ENCODE measurements at regions not wholly inside any gene's neighbourhood (a gene's known extent, or its start where the extent isn't known, plus 50 kb on each side); places are given as distances from the start of the nearest gene placed in this dataset.
A peak's percentile ranks its signal among the peaks of the same experiment; 100 is the strongest.

GRCh38 chr9:119974026-119974425 lies 604.8 kb upstream of the BRINP1 start:
- no peak for TF ChIP-seq CTCF (IDR thresholded peaks at IDR 0.05; ENCODE audit: low read depth, low read length)
- Histone ChIP-seq H3K4me3 (no peak overlapping the region), H3K9me3 (ENCODE audit: low read depth) (no peaks in the 10 kb centered on the region), H3K36me3 (no peaks in the 10 kb centered on the region), H3K4me1 (ENCODE audit: low read depth) (no peaks in the 10 kb centered on the region), H3K27ac (no peak overlapping the region), H3K27me3 (no peaks in the 10 kb centered on the region)
- DNase-seq (ENCODE audit: low read depth in 1 of 2, low spot score in 1 of 2) = no peak

GRCh38 chr9:119968836-119969707 lies 599.8 kb upstream of the BRINP1 start:
- Histone ChIP-seq H3K9me3 (ENCODE audit: low read depth) (no peaks in the 10 kb centered on the region), H3K4me3 (no peak overlapping the region), H3K27ac (no peak overlapping the region), H3K36me3 (no peaks in the 10 kb centered on the region), H3K4me1 (ENCODE audit: low read depth) (no peaks in the 10 kb centered on the region), H3K27me3 (no peaks in the 10 kb centered on the region)
- peak; percentile 81 to 84 for DNase-seq (ENCODE audit: low read depth in 1 of 2, low spot score in 1 of 2)
- TF ChIP-seq CTCF (IDR thresholded peaks at IDR 0.05; ENCODE audit: low read depth, low read length) = peak; percentile 99

- no peak overlapping the region for H3K27ac ChIP-seq
- H3K36me3 ChIP-seq = no peaks in the 10 kb centered on the region
- DNase-seq (ENCODE audit: low read depth in 1 of 2, low spot score in 1 of 2) = no peak
- no peak overlapping the region for H3K4me3 ChIP-seq
- no peaks in the 10 kb centered on the region for H3K9me3 ChIP-seq (ENCODE audit: low read depth)
- H3K4me1 ChIP-seq (ENCODE audit: low read depth) = no peaks in the 10 kb centered on the region
- no peak for TF ChIP-seq CTCF (IDR thresholded peaks at IDR 0.05; ENCODE audit: low read depth, low read length)
- no peaks in the 10 kb centered on the region for H3K27me3 ChIP-seq
These were observed 598.8 kb upstream of the BRINP1 start for GRCh38 chr9:119967867-119968535.

- Histone ChIP-seq H3K4me3 (no peak overlapping the region), H3K36me3 (no peaks in the 10 kb centered on the region), H3K27ac (no peak overlapping the region), H3K27me3 (no peaks in the 10 kb centered on the region), H3K9me3 (ENCODE audit: low read depth) (no peaks in the 10 kb centered on the region), H3K4me1 (ENCODE audit: low read depth) (no peaks in the 10 kb centered on the region)
- no peak for TF ChIP-seq CTCF (IDR thresholded peaks at IDR 0.05; ENCODE audit: low read depth, low read length)
- DNase-seq (ENCODE audit: low read depth in 1 of 2, low spot score in 1 of 2) = peak; percentile 71 to 92
These were observed 594.6 kb upstream of the BRINP1 start for GRCh38 chr9:119963798-119964372.

- no peaks in the 10 kb centered on the region for H3K27me3 ChIP-seq
- H3K36me3 ChIP-seq = no peaks in the 10 kb centered on the region
- no peaks in the 10 kb centered on the region for H3K4me1 ChIP-seq (ENCODE audit: low read depth)
- no peak for TF ChIP-seq CTCF (IDR thresholded peaks at IDR 0.05; ENCODE audit: low read depth, low read length)
- H3K27ac ChIP-seq = no peak overlapping the region
- H3K9me3 ChIP-seq (ENCODE audit: low read depth) = no peaks in the 10 kb centered on the region
- DNase-seq (ENCODE audit: low read depth in 1 of 2, low spot score in 1 of 2) = peak in 1 of 2 donors; percentile 86
- H3K4me3 ChIP-seq = no peak overlapping the region
These were observed 594.1 kb upstream of the BRINP1 start for GRCh38 chr9:119963258-119963797.

Measured in cardiac muscle cell (in vitro differentiated cells and primary cell).